ENCODE measurements at regions not wholly inside any gene's neighbourhood (a gene's known extent, or its start where the extent isn't known, plus 50 kb on each side); places are given as distances from the start of the nearest gene placed in this dataset.

DNA sequence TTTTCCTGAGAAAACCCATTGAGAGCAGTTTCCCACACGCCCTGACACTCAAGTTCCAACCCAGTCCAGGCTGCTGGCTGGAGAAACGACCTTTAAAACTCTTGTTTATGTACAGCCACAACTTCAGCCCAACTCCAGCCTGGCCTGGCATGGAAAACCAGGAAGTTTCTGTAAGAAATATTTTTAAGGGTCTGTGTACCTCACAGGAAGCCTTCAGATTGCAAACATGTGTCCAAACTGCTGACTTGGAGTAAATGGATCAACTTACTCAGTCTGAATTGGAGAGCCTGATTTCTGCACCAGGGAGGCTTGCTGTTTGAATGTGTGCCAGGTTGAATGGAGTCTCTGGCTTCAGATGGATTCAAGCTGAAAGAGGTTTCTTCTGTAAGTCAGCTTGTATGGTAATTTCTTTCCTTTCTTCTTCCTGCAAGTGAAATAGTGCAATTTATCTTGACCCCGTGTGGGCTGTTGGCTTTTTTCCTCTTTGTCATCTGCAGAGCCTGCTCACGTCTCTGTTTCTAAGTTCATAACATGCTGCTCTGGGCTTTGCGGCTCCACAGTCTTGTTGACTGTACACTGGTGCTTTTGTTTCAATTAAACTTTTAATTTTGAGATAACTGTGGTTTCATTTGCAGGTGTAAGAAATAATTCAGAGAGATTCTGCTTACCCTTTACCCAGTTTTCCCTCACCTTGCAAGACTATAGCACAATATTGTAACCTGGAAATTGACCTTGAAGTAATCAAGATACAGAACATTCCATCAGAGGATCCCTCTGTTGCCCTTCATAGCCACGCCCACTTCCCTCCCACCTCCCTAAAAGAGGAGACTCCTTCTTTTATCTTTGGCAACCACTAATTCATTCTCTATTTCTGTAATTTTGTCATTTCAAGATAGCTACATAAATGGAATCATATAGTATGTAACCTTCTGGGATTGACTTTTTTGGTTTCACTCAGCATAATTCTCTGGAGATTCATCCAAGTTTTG lies 109.7 kb upstream of the PRMT8 start:
- no peak for TF ChIP-seq EZH2 (IDR thresholded peaks at IDR 0.05; ENCODE audit: low read depth, unreplicated experiment)
- no peak for TF ChIP-seq REST (IDR thresholded peaks at IDR 0.05; ENCODE audit: unreplicated experiment)
- TF ChIP-seq, protein P1, sequence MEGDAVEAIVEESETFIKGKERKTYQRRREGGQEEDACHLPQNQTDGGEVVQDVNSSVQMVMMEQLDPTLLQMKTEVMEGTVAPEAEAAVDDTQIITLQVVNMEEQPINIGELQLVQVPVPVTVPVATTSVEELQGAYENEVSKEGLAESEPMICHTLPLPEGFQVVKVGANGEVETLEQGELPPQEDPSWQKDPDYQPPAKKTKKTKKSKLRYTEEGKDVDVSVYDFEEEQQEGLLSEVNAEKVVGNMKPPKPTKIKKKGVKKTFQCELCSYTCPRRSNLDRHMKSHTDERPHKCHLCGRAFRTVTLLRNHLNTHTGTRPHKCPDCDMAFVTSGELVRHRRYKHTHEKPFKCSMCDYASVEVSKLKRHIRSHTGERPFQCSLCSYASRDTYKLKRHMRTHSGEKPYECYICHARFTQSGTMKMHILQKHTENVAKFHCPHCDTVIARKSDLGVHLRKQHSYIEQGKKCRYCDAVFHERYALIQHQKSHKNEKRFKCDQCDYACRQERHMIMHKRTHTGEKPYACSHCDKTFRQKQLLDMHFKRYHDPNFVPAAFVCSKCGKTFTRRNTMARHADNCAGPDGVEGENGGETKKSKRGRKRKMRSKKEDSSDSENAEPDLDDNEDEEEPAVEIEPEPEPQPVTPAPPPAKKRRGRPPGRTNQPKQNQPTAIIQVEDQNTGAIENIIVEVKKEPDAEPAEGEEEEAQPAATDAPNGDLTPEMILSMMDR (conservative IDR thresholded peaks at IDR 0.05; ENCODE audit: low read depth in 2 of 2) = no peak
- no peak for TF ChIP-seq POLR2AphosphoS5 (IDR thresholded peaks at IDR 0.05; ENCODE audit: low read depth)
- no peak for TF ChIP-seq EZH2phosphoT487 (IDR thresholded peaks at IDR 0.05; ENCODE audit: unreplicated experiment)
- no peak for TF ChIP-seq CREB1 (CRISPR knock-in tag; IDR thresholded peaks at IDR 0.05; ENCODE audit: low read depth)
- TF ChIP-seq JUNB (IDR thresholded peaks at IDR 0.05; ENCODE audit: unreplicated experiment) = no peak
- TF ChIP-seq, protein P2, sequence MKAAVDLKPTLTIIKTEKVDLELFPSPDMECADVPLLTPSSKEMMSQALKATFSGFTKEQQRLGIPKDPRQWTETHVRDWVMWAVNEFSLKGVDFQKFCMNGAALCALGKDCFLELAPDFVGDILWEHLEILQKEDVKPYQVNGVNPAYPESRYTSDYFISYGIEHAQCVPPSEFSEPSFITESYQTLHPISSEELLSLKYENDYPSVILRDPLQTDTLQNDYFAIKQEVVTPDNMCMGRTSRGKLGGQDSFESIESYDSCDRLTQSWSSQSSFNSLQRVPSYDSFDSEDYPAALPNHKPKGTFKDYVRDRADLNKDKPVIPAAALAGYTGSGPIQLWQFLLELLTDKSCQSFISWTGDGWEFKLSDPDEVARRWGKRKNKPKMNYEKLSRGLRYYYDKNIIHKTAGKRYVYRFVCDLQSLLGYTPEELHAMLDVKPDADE (IDR thresholded peaks at IDR 0.05) = no peak
- TF ChIP-seq NANOG (IDR thresholded peaks at IDR 0.05; ENCODE audit: borderline replicate concordance) = no peak
- no peak for TF ChIP-seq ZNF331 (CRISPR knock-in tag; IDR thresholded peaks at IDR 0.05; ENCODE audit: low read depth)
- TF ChIP-seq STAT1 (IDR thresholded peaks at IDR 0.05; ENCODE audit: unreplicated experiment) = no peak
- no peak for TF ChIP-seq ZNF114 (CRISPR knock-in tag; IDR thresholded peaks at IDR 0.05)
- no peak for TF ChIP-seq ZNF462 (CRISPR knock-in tag; IDR thresholded peaks at IDR 0.05)

Data from GM23338 (cell line).